GM19328 (cell line): ENCODE measurements at regions not wholly inside any gene's neighbourhood (a gene's known extent, or its start where the extent isn't known, plus 50 kb on each side); places are given as distances from the start of the nearest gene placed in this dataset.

Experiments used
- ATAC-seq: cut with Tn5 transposase; IDR thresholded peaks from one replicate; pipeline ENCODE4 v1.9.1; 2021; ENCODE audit warnings: mild to moderate bottlenecking, moderate library complexity; ENCODE audit not compliant: unreplicated experiment

DNA sequence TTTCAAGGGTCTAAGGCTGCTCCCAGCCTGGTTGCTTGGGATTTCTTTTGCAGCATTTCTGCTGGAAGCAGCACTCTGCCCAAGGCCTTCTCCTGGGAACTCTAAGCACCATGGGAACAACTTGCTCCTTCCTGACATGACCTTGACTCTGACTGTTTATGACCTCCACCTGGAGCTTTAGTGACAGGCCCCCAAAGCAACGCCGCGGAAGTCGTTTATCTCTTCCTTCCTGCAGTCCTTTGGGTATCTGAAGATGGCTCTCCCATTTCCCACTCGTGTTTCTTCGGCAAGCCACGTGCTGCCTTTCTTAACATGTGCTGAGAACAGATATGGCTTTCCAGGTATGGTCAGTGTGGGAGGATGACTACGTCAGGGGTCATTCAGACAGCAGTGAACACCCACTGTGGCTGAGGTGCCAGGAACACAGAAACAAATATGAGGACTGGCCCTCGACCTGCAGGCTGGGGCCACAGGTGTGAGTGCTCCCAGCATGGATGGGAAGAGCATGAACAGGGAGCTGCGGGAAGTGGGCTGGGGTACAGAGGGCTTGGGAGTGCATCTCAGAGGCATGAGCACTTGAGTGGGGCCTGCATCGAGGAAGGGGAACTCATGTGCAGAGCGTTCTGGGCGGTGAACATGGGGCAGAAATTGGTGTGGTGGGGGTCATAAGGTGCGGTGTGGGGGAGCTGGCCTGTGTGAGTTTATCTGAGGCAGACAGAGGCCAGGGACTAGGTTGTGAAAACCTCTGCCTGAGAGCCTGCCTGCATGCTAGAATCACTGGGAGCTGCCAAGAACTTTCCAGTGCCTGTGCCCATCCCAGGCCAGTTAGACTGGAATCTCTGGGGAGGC, 140.5 kb downstream of the TSN start:
- ATAC-seq: no peak

- ATAC-seq: peak; percentile 86
These were observed 142.0 kb downstream of the TSN start for GRCh38 chr2:121897335-121897970.

GRCh38 chr2:121898483-121898882, 143.0 kb downstream of the TSN start:
- no peak for ATAC-seq

GRCh38 chr2:121900391-121900790, 144.9 kb downstream of the TSN start:
- no peak for ATAC-seq

- ATAC-seq: no peak
These were observed 146.7 kb downstream of the TSN start for GRCh38 chr2:121902171-121902591.

GRCh38 chr2:121902616-121903015, 147.2 kb downstream of the TSN start:
- no peak for ATAC-seq

DNA sequence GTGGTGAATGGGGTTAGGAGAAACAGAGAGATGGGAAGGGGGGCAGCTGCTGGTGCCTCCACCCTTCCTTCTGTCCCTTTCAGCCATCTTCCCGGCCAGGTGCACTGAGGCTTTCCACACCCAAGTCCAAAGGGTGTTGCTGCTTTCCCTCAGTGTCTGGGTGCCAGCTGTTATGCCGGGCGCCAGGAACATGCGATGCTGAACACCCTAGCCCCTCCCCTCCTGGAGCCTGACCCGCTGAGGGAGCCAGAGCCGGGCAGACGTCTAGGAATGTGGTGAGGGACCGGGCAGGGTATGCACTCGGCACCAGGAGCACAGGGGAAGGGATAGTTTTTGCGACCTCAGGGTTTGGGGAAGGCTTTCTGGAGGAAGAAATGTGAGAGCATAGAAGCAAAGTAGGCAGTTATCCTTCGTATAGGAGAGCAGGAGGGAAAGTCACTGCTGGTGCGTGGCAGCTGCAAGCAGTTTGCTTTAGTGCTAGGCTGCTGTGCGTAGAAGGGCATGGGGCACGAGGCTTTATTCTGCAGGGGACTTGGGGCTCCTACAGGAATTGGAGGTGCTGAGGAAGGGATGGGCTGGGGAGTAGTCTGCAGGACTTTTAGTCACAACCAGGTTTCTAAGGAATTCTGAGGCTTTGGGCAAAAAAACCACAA, 147.7 kb downstream of the TSN start:
- no peak for ATAC-seq

DNA sequence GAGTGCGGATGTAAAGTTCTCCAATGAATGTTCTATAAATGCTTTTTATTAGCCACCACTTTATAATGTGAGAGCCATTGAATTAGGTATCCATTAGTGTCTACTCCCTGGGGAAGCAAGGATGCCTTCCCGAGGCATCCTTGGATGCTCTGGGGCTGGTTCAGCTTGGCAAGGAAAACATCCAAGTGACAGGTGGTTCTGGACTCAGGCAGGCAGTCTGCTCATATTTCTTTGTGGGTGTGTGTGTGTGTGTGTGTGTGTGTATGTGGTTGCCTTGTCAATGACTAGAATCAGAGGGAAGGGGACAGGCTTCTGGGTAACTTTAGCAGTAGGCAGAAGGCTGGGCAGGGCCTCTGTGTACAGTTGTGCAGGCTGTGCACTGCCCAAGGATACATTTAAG, 149.2 kb downstream of the TSN start:
- no peak for ATAC-seq

DNA sequence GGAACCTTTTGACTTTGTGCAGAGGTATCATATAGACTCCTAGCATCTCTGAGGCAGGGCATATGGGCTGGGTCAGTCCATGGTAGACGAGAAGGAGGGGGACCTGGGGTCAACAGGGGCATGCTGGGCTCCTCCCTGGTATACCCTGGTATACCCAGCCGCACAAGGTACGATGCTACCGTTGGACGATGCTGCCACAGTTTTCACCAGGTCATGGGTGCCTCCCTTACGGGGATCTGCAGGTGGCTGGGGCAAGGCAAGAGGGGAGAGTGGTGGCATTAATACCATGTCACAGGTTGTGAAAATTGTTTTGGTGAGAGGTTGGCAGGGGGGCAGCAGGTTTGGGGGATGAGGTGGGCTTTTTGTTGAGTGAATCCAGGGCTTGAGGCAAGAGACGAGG, 149.8 kb downstream of the TSN start:
- ATAC-seq: no peak

GRCh38 chr2:121906170-121906569, 150.7 kb downstream of the TSN start:
- no peak for ATAC-seq

DNA sequence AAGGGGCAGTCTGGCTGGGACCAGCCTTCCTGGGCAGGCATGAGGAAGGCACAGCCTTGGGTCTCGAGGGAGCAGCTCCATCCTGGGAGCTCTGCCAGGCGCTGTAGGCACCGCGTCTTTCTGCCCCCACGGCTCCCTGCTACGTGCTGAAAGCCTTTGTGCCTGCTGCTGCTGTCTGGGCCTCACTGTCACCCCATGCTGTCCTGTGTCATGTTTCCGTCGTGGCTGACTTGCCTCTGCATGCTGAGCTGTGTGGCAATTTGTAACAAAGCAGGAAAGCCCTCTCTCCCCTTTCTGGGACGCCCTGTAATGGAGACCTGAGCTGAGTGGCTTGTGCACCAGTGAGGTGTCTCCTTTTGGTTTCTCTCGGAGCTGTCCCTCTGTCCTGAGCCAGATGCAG, 152.5 kb downstream of the TSN start:
- no peak for ATAC-seq

- ATAC-seq: no peak
These were observed 154.7 kb downstream of the TSN start for GRCh38 chr2:121910139-121910538.

DNA sequence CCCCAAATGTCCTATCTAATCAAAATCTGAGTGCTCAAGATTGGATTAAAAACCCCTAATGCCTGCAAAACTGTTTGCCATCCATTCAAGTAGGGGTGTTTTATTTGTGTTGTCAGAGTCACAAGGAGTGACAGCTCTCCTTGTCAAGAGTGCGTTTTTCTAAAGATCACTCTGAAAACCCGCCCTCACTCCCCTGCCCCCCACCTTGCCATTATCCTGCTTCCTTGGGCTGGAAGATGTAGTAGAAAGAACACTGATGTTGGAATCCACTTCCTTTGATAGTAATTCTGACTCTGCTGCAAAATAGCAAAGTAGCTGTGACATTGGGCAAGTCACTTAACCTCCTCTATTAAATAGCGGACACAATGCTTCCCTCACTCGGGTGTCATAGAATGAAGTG, 155.6 kb downstream of the TSN start:
- ATAC-seq: no peak

GRCh38 chr2:121917143-121917542, 161.7 kb downstream of the TSN start:
- ATAC-seq: no peak

DNA sequence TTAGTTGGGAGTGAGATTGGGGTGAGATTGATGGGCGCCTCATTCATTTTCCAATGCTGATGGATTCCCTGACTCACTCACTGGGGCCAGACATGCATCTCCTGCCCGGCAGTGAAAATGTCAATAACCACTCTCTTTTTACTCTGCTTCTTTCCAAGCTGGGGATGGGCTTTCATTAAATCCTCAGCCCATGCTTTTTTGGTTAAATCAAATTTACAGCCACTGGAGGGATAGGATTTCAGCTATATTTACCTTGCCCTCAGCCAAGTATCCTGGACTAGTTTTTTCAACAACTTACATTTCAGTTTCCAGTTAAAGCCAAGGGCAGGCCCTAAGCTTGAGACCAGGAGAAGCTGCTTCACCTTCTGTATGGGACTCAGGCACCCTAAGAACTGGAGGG, 162.8 kb downstream of the TSN start:
- no peak for ATAC-seq

DNA sequence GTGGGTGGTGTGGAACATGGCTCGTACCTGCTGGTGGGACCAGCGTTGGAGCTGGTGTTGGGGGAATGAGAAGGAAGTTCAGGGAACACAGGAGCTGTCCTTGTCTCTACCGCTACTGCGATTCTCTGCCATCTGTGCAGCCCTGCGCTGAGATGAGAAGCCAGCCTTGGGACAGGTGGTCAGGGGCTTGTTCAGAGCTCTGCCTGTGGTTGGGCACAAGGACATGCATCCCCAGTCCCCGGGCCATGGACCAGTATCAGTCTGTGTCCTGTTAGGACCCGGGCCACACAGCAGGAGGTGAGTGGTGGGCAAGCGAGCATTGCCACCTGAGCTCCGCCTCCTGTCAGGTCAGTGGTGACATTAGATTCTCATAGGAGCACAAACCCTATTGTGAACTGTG, 164.4 kb downstream of the TSN start:
- ATAC-seq: no peak

- no peak for ATAC-seq
These were observed 170.0 kb downstream of the TSN start for GRCh38 chr2:121925466-121925865.

DNA sequence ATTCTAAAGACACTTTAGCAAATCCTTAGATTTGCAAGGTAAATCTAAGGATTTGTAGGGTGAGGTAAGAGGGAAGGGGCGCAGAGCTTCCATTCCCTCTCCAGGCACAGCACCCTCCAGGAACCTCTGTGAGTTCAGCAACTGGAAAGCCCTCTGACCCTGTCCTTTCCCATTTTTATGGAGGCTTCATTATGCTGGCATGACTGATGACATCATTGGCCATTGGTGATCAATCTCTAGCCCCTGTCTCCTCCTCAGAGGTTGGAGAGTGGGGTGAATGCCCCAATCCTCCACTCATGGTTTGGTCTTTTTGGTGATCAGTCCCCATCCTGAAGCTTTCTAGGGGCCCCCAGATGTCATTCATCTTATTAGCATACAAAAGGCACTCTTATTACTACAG, 187.8 kb downstream of the TSN start:
- ATAC-seq: no peak

DNA sequence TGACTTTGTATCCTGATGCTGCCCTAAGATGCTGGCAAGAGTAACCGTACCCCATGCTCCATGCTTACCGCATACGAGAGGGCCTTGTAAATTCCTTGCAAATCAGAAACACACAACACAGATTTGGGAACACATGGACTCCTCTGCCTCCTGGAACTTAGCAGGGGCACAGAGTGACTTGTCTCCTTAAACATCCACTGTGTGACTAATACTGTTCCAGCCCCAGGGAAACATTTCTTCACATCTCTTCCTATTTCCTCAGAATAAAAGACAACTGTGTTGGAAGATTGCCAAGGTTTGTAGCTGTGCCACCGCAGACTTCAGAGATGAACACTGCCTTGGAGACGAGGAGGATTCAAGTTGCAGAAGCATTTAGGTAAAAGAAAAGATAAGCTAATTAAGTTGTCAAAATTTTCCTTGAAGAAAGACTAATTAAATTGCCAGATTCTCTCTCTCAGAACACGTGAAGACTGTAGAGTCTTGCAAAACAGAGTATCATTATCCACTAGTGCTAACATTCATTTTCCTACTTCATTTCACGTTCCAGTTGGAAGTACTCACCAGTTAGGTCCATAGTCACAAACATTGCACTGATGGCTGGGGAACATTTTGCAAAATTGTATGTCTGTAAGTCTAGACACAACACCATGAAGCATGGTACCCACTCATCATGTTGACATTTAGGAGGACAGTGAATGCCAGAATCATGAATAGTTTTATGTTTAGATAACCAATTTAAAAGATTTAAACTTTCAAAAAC, 188.8 kb downstream of the TSN start:
- no peak for ATAC-seq

DNA sequence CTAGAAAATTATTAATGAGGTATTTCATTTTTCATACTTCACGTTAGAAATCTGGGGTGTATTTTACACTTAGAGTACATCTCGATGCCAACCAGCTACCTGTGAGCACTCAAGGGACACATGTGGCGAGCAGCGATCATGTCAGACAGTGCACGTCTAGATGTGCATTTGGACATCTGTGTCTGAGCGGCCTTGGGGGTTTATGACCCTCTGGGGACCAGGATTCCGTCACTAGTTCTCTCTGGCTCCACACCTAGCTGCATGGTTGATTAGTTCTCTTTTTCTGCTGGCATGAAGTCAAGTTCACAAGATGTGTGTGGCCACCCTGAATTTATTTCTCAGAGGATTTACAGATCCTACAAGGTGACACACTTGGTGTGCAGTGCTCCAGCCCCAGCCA, 192.2 kb downstream of the TSN start:
- no peak for ATAC-seq

DNA sequence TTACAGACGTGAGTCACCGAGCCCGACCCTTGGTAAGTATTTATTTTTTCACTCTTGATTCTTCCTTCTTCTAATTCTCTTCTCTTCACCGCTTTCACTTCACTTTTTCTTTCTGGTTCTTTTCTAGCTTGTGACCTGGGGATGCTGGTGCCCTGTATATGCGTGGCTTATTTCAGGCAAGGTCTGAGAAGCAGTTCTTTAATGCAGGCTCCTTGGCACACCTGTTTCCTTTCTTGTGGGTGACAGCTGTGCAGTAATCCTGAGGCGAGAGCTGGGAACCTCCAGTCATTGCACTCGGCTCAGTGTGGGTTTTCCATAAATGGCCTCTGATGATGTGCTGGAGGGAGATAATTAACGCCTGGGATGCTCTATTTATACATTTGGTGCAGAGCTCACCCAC, 193.8 kb downstream of the TSN start:
- no peak for ATAC-seq
